Testis (tissue), 2 donors: ENCODE measurements at regions not wholly inside any gene's neighbourhood (a gene's known extent, or its start where the extent isn't known, plus 50 kb on each side); places are given as distances from the start of the nearest gene placed in this dataset.

Experiments used
- DNase-seq: peaks from one replicate; pipeline ENCODE4 v3.0.0-alpha.2; 2019
- H3K27ac ChIP-seq, 2 donors: fragments of 200-600 bp; sonication (generic); one replicate each; pipeline ENCODE4 v1.5.1; 2019
- H3K27me3 ChIP-seq: fragments of 200-600 bp; sonication (generic); one replicate; pipeline ENCODE4 v1.5.1; 2019
- H3K36me3 ChIP-seq: fragments of 200-600 bp; sonication (generic); one replicate; pipeline ENCODE4 v1.5.1; 2017; ENCODE audit warnings: low read depth; ENCODE audit errors: missing control alignments
- H3K4me1 ChIP-seq: fragments of 200-600 bp; sonication (generic); one replicate; pipeline ENCODE4 v1.5.1; 2019
- H3K4me3 ChIP-seq, 2 donors: fragments of 200-600 bp; sonication (generic); one replicate each; pipeline ENCODE4 v1.5.1; 2017 to 2019
- H3K9me3 ChIP-seq: fragments of 200-600 bp; sonication (generic); one replicate; pipeline ENCODE4 v1.5.1; 2017
- POLR2A ChIP-seq: fragments of 450-650 bp; IDR thresholded peaks from one replicate; pipeline ENCODE4 v1.6.1; 2017; ENCODE audit warnings: antibody characterized with exemption, mild to moderate bottlenecking, moderate library complexity
- WGBS, 2 donors: methylation state at CpG; one replicate each; pipeline ENCODE4 v1.1.5; 2018; 5-methylcytosine and 5-hydroxymethylcytosine counted together
- intact Hi-C: fragments of 100-400 bp; cut with DNase I; formaldehyde crosslinking; loops from one replicate; pipeline ENCODE4 v1.15.1; 2023; ENCODE audit warnings: low total_unique reads
- TF ChIP-seq, protein P1 (sequence below), 3 experiments: fragments of 450-650 bp in 2 of 3; fragments of 200-600 bp in 1 of 3; sonication (generic) in 1 of 3; IDR thresholded peaks; one replicate each; pipeline ENCODE4 v1.5.1; 2016 to 2019; ENCODE audit warnings: antibody characterized with exemption in 3 of 3, mild to moderate bottlenecking in 2 of 3, moderate library complexity in 1 of 3

DNA sequence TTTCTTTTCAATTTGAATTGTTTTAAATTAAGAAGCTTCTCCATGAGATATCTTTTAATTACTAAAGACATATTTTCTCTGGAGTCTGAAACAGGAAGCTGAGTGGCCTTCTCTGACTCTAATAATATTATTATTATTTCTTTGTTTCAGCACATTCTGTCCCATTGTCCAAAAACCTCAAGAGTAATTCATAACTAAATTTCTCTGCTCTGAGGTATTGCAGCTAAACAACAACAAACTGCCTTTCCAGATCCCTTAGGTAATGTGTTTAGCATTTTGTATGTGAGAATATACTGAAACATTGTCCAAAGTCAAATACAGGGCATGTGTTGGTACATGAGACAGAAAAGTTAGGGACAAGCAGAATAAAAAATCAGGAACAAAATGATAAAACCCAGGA, 199.0 kb upstream of the FAR2 start:
- no peak for DNase-seq
- no peaks in the 10 kb centered on the region for H3K27me3 ChIP-seq
- H3K27ac ChIP-seq, result no peak overlapping the region
- H3K36me3 ChIP-seq, result no peaks in the 10 kb centered on the region
- no peak for TF ChIP-seq POLR2A
- TF ChIP-seq, protein P1, sequence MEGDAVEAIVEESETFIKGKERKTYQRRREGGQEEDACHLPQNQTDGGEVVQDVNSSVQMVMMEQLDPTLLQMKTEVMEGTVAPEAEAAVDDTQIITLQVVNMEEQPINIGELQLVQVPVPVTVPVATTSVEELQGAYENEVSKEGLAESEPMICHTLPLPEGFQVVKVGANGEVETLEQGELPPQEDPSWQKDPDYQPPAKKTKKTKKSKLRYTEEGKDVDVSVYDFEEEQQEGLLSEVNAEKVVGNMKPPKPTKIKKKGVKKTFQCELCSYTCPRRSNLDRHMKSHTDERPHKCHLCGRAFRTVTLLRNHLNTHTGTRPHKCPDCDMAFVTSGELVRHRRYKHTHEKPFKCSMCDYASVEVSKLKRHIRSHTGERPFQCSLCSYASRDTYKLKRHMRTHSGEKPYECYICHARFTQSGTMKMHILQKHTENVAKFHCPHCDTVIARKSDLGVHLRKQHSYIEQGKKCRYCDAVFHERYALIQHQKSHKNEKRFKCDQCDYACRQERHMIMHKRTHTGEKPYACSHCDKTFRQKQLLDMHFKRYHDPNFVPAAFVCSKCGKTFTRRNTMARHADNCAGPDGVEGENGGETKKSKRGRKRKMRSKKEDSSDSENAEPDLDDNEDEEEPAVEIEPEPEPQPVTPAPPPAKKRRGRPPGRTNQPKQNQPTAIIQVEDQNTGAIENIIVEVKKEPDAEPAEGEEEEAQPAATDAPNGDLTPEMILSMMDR (IDR thresholded peaks at IDR 0.05), result no peak
- intact Hi-C loops, result no loop called here
- no peaks in the 10 kb centered on the region for H3K4me1 ChIP-seq
- no peak overlapping the region for H3K4me3 ChIP-seq
- no peaks in the 10 kb centered on the region for H3K9me3 ChIP-seq

DNA sequence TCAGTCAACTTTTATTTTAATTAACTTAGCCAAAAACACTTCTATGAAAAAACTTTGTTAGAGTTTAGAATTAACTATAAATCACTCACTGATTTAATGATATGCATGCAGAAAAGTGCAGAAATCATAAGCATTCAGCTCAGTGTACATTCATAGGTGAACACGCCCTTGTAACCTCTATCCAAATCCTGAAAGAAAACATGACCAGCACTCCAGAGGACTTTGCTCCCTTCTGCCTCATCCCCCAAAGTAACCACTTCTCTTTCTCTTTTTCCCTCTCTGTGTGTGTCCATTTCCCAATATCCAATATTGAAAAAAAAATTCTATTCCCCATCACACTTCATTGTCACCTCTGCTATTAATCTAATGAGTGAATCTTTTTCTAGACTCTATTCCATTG, 197.1 kb upstream of the FAR2 start:
- no peak for TF ChIP-seq POLR2A
- TF ChIP-seq, protein P1 (IDR thresholded peaks at IDR 0.05), result no peak
- DNase-seq, result no peak
- no peaks in the 10 kb centered on the region for H3K27me3 ChIP-seq
- intact Hi-C loops, result no loop called here
- WGBS, 2 donors, result 91 to 93% methylated on average over 1 of the region's 1 CpG
- no peak overlapping the region for H3K27ac ChIP-seq
- no peaks in the 10 kb centered on the region for H3K36me3 ChIP-seq
- no peak overlapping the region for H3K4me3 ChIP-seq
- H3K4me1 ChIP-seq, result no peaks in the 10 kb centered on the region
- no peaks in the 10 kb centered on the region for H3K9me3 ChIP-seq

DNA sequence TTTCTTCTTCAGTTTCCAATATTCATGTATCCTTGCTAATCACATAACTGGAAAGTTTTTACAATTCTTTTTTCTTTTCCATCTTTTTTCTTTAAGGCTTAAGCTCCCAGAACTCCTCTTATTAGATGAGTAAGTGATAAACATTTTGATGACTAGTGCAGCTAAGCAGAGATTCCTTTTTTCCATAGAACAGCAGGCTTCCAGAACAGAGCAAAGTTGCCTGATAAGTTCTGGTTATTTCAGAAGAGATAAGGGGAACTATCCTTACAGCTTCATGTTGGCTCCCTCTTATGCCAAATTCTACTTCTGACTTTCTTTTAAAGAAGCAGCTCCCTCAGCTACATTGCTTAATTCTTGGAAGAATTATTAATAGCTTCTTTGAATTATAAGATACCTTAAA, 194.7 kb upstream of the FAR2 start:
- TF ChIP-seq POLR2A, result no peak
- TF ChIP-seq, protein P1 (IDR thresholded peaks at IDR 0.05), result no peak
- Histone ChIP-seq H3K36me3 (no peaks in the 10 kb centered on the region), H3K27me3 (no peaks in the 10 kb centered on the region), H3K4me1 (no peaks in the 10 kb centered on the region), H3K27ac (no peak overlapping the region), H3K9me3 (no peaks in the 10 kb centered on the region), H3K4me3 (no peak overlapping the region)
- no peak for DNase-seq
- intact Hi-C loops, result no loop called here

DNA sequence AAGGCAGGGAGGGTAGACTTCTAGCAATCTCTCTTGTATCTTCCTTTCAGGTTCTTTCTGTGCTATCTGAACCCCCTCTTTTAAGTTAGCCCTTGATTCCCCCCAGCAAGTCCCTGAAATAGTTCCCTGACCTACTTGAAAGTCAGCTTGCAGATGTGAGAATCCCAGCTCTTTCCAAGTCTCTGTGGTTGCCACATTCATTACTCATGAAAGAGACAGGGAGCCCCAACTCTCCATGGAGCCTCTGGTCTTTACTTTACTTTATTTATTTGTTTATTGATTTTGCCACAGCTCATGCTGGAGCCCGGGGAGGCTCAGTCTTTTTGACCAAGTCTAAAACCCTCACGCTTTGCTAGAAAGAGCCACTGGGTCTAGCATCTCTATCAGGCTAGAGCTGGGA, 193.6 kb upstream of the FAR2 start:
- no peaks in the 10 kb centered on the region for H3K27me3 ChIP-seq
- H3K27ac ChIP-seq, result no peak overlapping the region
- no peaks in the 10 kb centered on the region for H3K9me3 ChIP-seq
- no peaks in the 10 kb centered on the region for H3K4me1 ChIP-seq
- 83 to 85% methylated on average over 2 of the region's 2 CpGs for WGBS, 2 donors
- no peak for TF ChIP-seq POLR2A
- TF ChIP-seq, protein P1 (IDR thresholded peaks at IDR 0.05), result no peak
- H3K36me3 ChIP-seq, result no peaks in the 10 kb centered on the region
- H3K4me3 ChIP-seq, result no peak overlapping the region
- no peak for DNase-seq
- intact Hi-C loops, result no loop called here

DNA sequence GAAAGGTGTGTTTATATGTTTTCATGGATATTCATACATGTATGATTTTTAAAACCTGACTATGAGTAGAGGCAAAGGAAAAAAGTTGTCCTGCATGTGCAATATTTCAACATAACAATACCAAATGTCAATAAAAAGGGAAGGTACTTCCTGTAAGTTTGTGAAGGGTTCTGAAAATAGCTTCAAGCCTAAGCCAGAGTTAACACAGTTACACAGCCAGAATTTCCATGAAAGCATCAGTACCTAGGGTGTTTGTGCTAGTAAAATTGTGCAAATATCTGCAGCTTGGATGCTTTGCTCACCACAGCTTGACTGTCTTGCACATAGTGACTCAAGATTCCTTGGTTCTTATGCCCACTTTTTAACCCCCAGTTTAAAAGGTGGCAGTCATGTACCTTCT, 193.1 kb upstream of the FAR2 start:
- H3K36me3 ChIP-seq, result no peaks in the 10 kb centered on the region
- TF ChIP-seq, protein P1 (IDR thresholded peaks at IDR 0.05), result no peak
- no peak for TF ChIP-seq POLR2A
- H3K4me3 ChIP-seq, result no peak overlapping the region
- no peaks in the 10 kb centered on the region for H3K27me3 ChIP-seq
- H3K4me1 ChIP-seq, result no peaks in the 10 kb centered on the region
- no peak for DNase-seq
- no peak overlapping the region for H3K27ac ChIP-seq
- intact Hi-C loops, result no loop called here
- no peaks in the 10 kb centered on the region for H3K9me3 ChIP-seq
